ENCODE measurements at regions not wholly inside any gene's neighbourhood (a gene's known extent, or its start where the extent isn't known, plus 50 kb on each side); places are given as distances from the start of the nearest gene placed in this dataset.
"Not testable (repeated sequence)": the region's sequence is repeated elsewhere in the genome, so short reads cannot be mapped to it uniquely, and the experiment has no call there.

- DNase-seq = no peak
These were observed 295.7 kb downstream of the KCNJ2 start for GRCh38 chr17:70464995-70465394.

GRCh38 chr17:70468661-70469060, 299.3 kb downstream of the KCNJ2 start:
- DNase-seq = no peak

- DNase-seq = no peak
These were observed 303.7 kb downstream of the KCNJ2 start for GRCh38 chr17:70473049-70473448.

GRCh38 chr17:70476368-70476767, 307.0 kb downstream of the KCNJ2 start:
- no peak for DNase-seq

GRCh38 chr17:70478902-70479301, 309.6 kb downstream of the KCNJ2 start:
- no peak for DNase-seq

- DNase-seq = no peak
These were observed 310.4 kb downstream of the KCNJ2 start for GRCh38 chr17:70479779-70480178.

GRCh38 chr17:70483624-70484023, 314.3 kb downstream of the KCNJ2 start:
- DNase-seq = no peak

- DNase-seq = no peak
These were observed 314.7 kb downstream of the KCNJ2 start for GRCh38 chr17:70484050-70484449.

GRCh38 chr17:70484496-70484895, 315.2 kb downstream of the KCNJ2 start:
- DNase-seq = no peak

GRCh38 chr17:70492368-70492767, 323.0 kb downstream of the KCNJ2 start:
- DNase-seq = no peak

- DNase-seq = no peak
These were observed 324.0 kb downstream of the KCNJ2 start for GRCh38 chr17:70493277-70493874.

GRCh38 chr17:70498631-70499030, 329.3 kb downstream of the KCNJ2 start:
- DNase-seq = no peak

- DNase-seq = no peak
These were observed 329.9 kb downstream of the KCNJ2 start for GRCh38 chr17:70499067-70499786.

- no peak for DNase-seq
These were observed 334.1 kb downstream of the KCNJ2 start for GRCh38 chr17:70503449-70503848.

GRCh38 chr17:70510288-70510687, 341.0 kb downstream of the KCNJ2 start:
- no peak for DNase-seq

GRCh38 chr17:70517816-70518215, 348.5 kb downstream of the KCNJ2 start:
- DNase-seq = no peak

- DNase-seq = no peak
These were observed 350.0 kb downstream of the KCNJ2 start for GRCh38 chr17:70519300-70519699.

GRCh38 chr17:70520447-70520846, 351.1 kb downstream of the KCNJ2 start:
- no peak for DNase-seq

- no peak for DNase-seq
These were observed 351.6 kb downstream of the KCNJ2 start for GRCh38 chr17:70520956-70521355.

GRCh38 chr17:70521821-70522256, 352.5 kb downstream of the KCNJ2 start:
- no peak for DNase-seq

GRCh38 chr17:70523426-70523825, 354.1 kb downstream of the KCNJ2 start:
- DNase-seq = no peak

- DNase-seq = not testable (repeated sequence)
These were observed 355.7 kb downstream of the KCNJ2 start for GRCh38 chr17:70525035-70525434.

- DNase-seq = no peak
These were observed 356.6 kb downstream of the KCNJ2 start for GRCh38 chr17:70525961-70526360.

GRCh38 chr17:70527364-70527888, 358.1 kb downstream of the KCNJ2 start:
- peak; percentile 90 for DNase-seq

- DNase-seq = no peak
These were observed 364.1 kb downstream of the KCNJ2 start for GRCh38 chr17:70533427-70533826.

Measured in SIG-M5 (cell line).